A673 (cell line): ENCODE measurements at regions not wholly inside any gene's neighbourhood (a gene's known extent, or its start where the extent isn't known, plus 50 kb on each side); places are given as distances from the start of the nearest gene placed in this dataset.

ENCODE experiments used
- BruUV-seq: library from RNA; stranded (reverse); fragments of 400-500 nt; replicated peaks from 2 replicates; lab custom pipeline; 2021; lab: Mats Ljungman, UMichigan
- CTCF ChIA-PET: fragments of 300-600 bp; sonication (Branson Sonifier 250); formaldehyde crosslinking; loops from one replicate; lab custom pipeline; 2022; ENCODE audit warnings: antibody characterized with exemption; lab: Charles Lee
- POLR2A ChIA-PET: fragments of 300-600 bp; sonication (Branson Sonifier 250); formaldehyde crosslinking; loops from one replicate; lab custom pipeline; 2022; ENCODE audit warnings: antibody characterized with exemption; ENCODE audit not compliant: low non-redundant PET; lab: Charles Lee
- DNase-seq: peaks from one replicate; pipeline ENCODE4 v3.0.0-alpha.2; 2015; ENCODE audit warnings: low spot score
- H3K27ac ChIP-seq: fragments of 200-600 bp; sonication (generic); 2 replicates; pipeline ENCODE4 v1.5.1; 2016; ENCODE audit warnings: mixed run types, low read depth, mild to moderate bottlenecking, mixed read lengths, antibody characterized with exemption, low read length; ENCODE audit not compliant: poor library complexity, severe bottlenecking
- H3K27me3 ChIP-seq: fragments of 200-600 bp; sonication (generic); replicated peaks from 2 replicates; pipeline ENCODE4 v1.6.1; 2017; ENCODE audit warnings: mixed run types, low read depth, mild to moderate bottlenecking, mixed read lengths, antibody characterized with exemption, low read length; ENCODE audit not compliant: insufficient read depth, poor library complexity
- H3K36me3 ChIP-seq: fragments of 200-600 bp; sonication (generic); 2 replicates; pipeline ENCODE4 v1.6.1; 2016; ENCODE audit warnings: mixed run types, mild to moderate bottlenecking, mixed read lengths, antibody characterized with exemption, low read length; ENCODE audit not compliant: insufficient read depth, poor library complexity, severe bottlenecking
- H3K4me1 ChIP-seq: fragments of 200-600 bp; sonication (generic); 2 replicates; pipeline ENCODE4 v1.6.1; 2017; ENCODE audit warnings: mixed run types, mild to moderate bottlenecking, mixed read lengths, antibody characterized with exemption, low read length; ENCODE audit not compliant: insufficient read depth, poor library complexity, severe bottlenecking
- H3K4me3 ChIP-seq: fragments of 200-600 bp; sonication (generic); 2 replicates; pipeline ENCODE4 v1.5.1; 2016; ENCODE audit warnings: low read depth, mixed run types, mild to moderate bottlenecking, mixed read lengths, low read length; ENCODE audit not compliant: poor library complexity, severe bottlenecking
- H3K9me3 ChIP-seq: fragments of 200-600 bp; sonication (generic); 2 replicates; pipeline ENCODE4 v1.6.1; 2016; ENCODE audit warnings: mixed run types, low read depth, mild to moderate bottlenecking, mixed read lengths, antibody characterized with exemption, low read length; ENCODE audit not compliant: poor library complexity, severe bottlenecking
- CTCF ChIP-seq: fragments of 300-800, 200-600 bp; sonication (generic); conservative IDR thresholded peaks from 2 replicates; pipeline ENCODE4 v1.5.1; 2017; ENCODE audit warnings: low read depth, mild to moderate bottlenecking, antibody characterized with exemption, low read length, moderate library complexity, mixed read lengths
- EZH2 ChIP-seq: fragments of 200-600 bp; sonication (generic); IDR thresholded peaks from 2 replicates; pipeline ENCODE4 v1.6.1; 2017; ENCODE audit warnings: borderline replicate concordance, low read depth, mild to moderate bottlenecking, mixed read lengths, antibody characterized with exemption, low read length; ENCODE audit not compliant: poor library complexity, severe bottlenecking
- intact Hi-C: fragments of 100-400 bp; cut with micrococcal nuclease; formaldehyde crosslinking; loops from one replicate; pipeline ENCODE4 v1.10.0; 2022; ENCODE audit not compliant: unreplicated experiment

GRCh38 chr2:29991086-29991485, 69.7 kb upstream of the ALK start:
- no peak overlapping the region for H3K4me3 ChIP-seq
- intact Hi-C loops, result no loop called here
- no peaks in the 10 kb centered on the region for H3K27me3 ChIP-seq
- TF ChIP-seq CTCF, result no peak
- no peak overlapping the region for H3K27ac ChIP-seq
- BruUV-seq, result no TSS peak
- no peaks in the 10 kb centered on the region for H3K9me3 ChIP-seq
- ChIA-PET POLR2A (no interaction called here), CTCF (no interaction called here)
- H3K4me1 ChIP-seq, result no peaks in the 10 kb centered on the region
- no peaks in the 10 kb centered on the region for H3K36me3 ChIP-seq
- no peak for DNase-seq

GRCh38 chr2:29995241-29995640, 73.9 kb upstream of the ALK start:
- no peaks in the 10 kb centered on the region for H3K4me1 ChIP-seq
- POLR2A ChIA-PET, result no interaction called here
- no peaks in the 10 kb centered on the region for H3K36me3 ChIP-seq
- H3K27ac ChIP-seq, result no peak overlapping the region
- H3K27me3 ChIP-seq, result no peaks in the 10 kb centered on the region
- intact Hi-C loops, result no loop called here
- H3K4me3 ChIP-seq, result no peak overlapping the region
- BruUV-seq, result no TSS peak
- no peaks in the 10 kb centered on the region for H3K9me3 ChIP-seq
- CTCF ChIA-PET, result no interaction called here
- DNase-seq, result no peak
- no peak for TF ChIP-seq EZH2

GRCh38 chr2:30003128-30003527, 81.7 kb upstream of the ALK start:
- TF ChIP-seq CTCF (no peak), EZH2 (no peak)
- DNase-seq, result no peak
- no TSS peak for BruUV-seq
- no peaks in the 10 kb centered on the region for H3K36me3 ChIP-seq
- intact Hi-C loops, result no loop called here
- no peaks in the 10 kb centered on the region for H3K9me3 ChIP-seq
- H3K4me1 ChIP-seq, result no peaks in the 10 kb centered on the region
- CTCF ChIA-PET, result no interaction called here
- H3K4me3 ChIP-seq, result no peak overlapping the region
- no peak overlapping the region for H3K27ac ChIP-seq
- no peaks in the 10 kb centered on the region for H3K27me3 ChIP-seq
- POLR2A ChIA-PET, result no interaction called here

GRCh38 chr2:30022444-30023071, 101.2 kb upstream of the ALK start:
- H3K9me3 ChIP-seq, result no peaks in the 10 kb centered on the region
- POLR2A ChIA-PET, result no interaction called here
- no peak overlapping the region for H3K27ac ChIP-seq
- TF ChIP-seq EZH2 (no peak), CTCF (no peak)
- peaks cover 12% of the 10 kb centered on the region for H3K4me1 ChIP-seq
- no peaks in the 10 kb centered on the region for H3K36me3 ChIP-seq
- H3K4me3 ChIP-seq, result no peak overlapping the region
- BruUV-seq, result no TSS peak
- DNase-seq, result no peak
- intact Hi-C loops, result loop anchor here (10.0 kb wide), 1 partner anchor 728 kb away; no protein-coding TSS in a partner anchor
- H3K27me3 ChIP-seq, result no peaks in the 10 kb centered on the region
- CTCF ChIA-PET, result no interaction called here
